Activated CD8-positive, alpha-beta T cell treated with anti-CD3 and anti-CD28 coated beads for 36 hours (primary cell): ENCODE measurements at regions not wholly inside any gene's neighbourhood (a gene's known extent, or its start where the extent isn't known, plus 50 kb on each side); places are given as distances from the start of the nearest gene placed in this dataset.

Experiments used
- ATAC-seq: fragments of 200-7000 bp; cut with Tn5 transposase; one replicate; pipeline ENCODE4 v1.10.0; 2021; ENCODE audit warnings: mild to moderate bottlenecking, moderate library complexity
- CTCF ChIA-PET: fragments of 350-600 bp; sonication (Branson Sonifier 250); formaldehyde crosslinking; loops from one replicate; lab custom pipeline; 2021; ENCODE audit warnings: antibody characterized with exemption; lab: Charles Lee
- POLR2A ChIA-PET: fragments of 350-600 bp; sonication (Branson Sonifier 250); formaldehyde crosslinking; loops from one replicate; lab custom pipeline; 2021; ENCODE audit warnings: antibody characterized with exemption; lab: Charles Lee
- DNase-seq: peaks from one replicate; pipeline ENCODE4 v3.0.0-alpha.2; 2020
- H3K27ac Mint-ChIP-seq: one replicate; pipeline ENCODE4 v1.8.0; 2021; ENCODE audit warnings: mild to moderate bottlenecking, mixed read lengths
- H3K27me3 Mint-ChIP-seq: one replicate; pipeline ENCODE4 v1.8.0; 2021; ENCODE audit warnings: mixed read lengths
- H3K36me3 Mint-ChIP-seq: one replicate; pipeline ENCODE4 v1.8.0; 2021; ENCODE audit warnings: low read depth, mixed read lengths
- H3K4me1 Mint-ChIP-seq: one replicate; pipeline ENCODE4 v1.8.0; 2021; ENCODE audit warnings: low read depth, mixed read lengths
- H3K4me3 Mint-ChIP-seq: one replicate; pipeline ENCODE4 v1.8.0; 2021; ENCODE audit warnings: mild to moderate bottlenecking, moderate library complexity, mixed read lengths
- H3K9me3 Mint-ChIP-seq: one replicate; pipeline ENCODE4 v1.8.0; 2021; ENCODE audit warnings: mixed read lengths
- CTCF ChIP-seq: fragments of 200-600 bp; IDR thresholded peaks from one replicate; pipeline ENCODE4 v1.8.0; 2022; ENCODE audit warnings: antibody characterized with exemption, mild to moderate bottlenecking
- intact Hi-C: fragments of 100-400 bp; cut with micrococcal nuclease; formaldehyde crosslinking; loops from one replicate; pipeline ENCODE4 v1.10.0; 2022

GRCh38 chr18:55998801-55999385 lies 410.9 kb upstream of the TCF4 start:
- ChIA-PET CTCF (interaction anchor here (0.6 kb wide), 1 partner anchor 1373 kb away, joined by 3 read pairs; no protein-coding TSS in a partner anchor), POLR2A (no interaction called here)
- ATAC-seq, result no peak

GRCh38 chr18:55998071-55998522 lies 410.1 kb upstream of the TCF4 start:
- H3K36me3 Mint-ChIP-seq, result no peaks in the 10 kb centered on the region
- ATAC-seq (no peak), DNase-seq (no peak)
- TF ChIP-seq CTCF, result no peak
- intact Hi-C loops, result no loop called here
- no peak overlapping the region for H3K27ac Mint-ChIP-seq
- CTCF ChIA-PET, result interaction anchor here (0.6 kb wide), 1 partner anchor 1373 kb away, joined by 3 read pairs; no protein-coding TSS in a partner anchor
- POLR2A ChIA-PET, result no interaction called here
- H3K27me3 Mint-ChIP-seq, result no peaks in the 10 kb centered on the region
- no peaks in the 10 kb centered on the region for H3K4me1 Mint-ChIP-seq
- no peak overlapping the region for H3K4me3 Mint-ChIP-seq
- no peaks in the 10 kb centered on the region for H3K9me3 Mint-ChIP-seq

More at GRCh38 chr18:55998801-55999385, 410.9 kb upstream of the TCF4 start:
- DNase-seq, result no peak
- intact Hi-C loops, result no loop called here
- no peak overlapping the region for H3K27ac Mint-ChIP-seq
- no peaks in the 10 kb centered on the region for H3K36me3 Mint-ChIP-seq
- H3K4me3 Mint-ChIP-seq, result no peak overlapping the region
- H3K4me1 Mint-ChIP-seq, result no peaks in the 10 kb centered on the region
- H3K27me3 Mint-ChIP-seq, result no peaks in the 10 kb centered on the region
- no peak for TF ChIP-seq CTCF
- H3K9me3 Mint-ChIP-seq, result no peaks in the 10 kb centered on the region

- TF ChIP-seq CTCF, result no peak
- H3K9me3 Mint-ChIP-seq, result no peaks in the 10 kb centered on the region
Observed at GRCh38 chr18:55997151-55997561, 409.2 kb upstream of the TCF4 start.

GRCh38 chr18:55996717-55997116 lies 408.7 kb upstream of the TCF4 start:
- intact Hi-C loops, result no loop called here
- Mint-ChIP-seq H3K36me3 (no peaks in the 10 kb centered on the region), H3K27ac (no peak overlapping the region), H3K27me3 (no peaks in the 10 kb centered on the region), H3K4me1 (no peaks in the 10 kb centered on the region), H3K9me3 (no peaks in the 10 kb centered on the region), H3K4me3 (no peak overlapping the region)
- POLR2A ChIA-PET, result no interaction called here
- ATAC-seq (no peak), DNase-seq (no peak)
- CTCF ChIA-PET, result no interaction called here
- TF ChIP-seq CTCF, result no peak

More at GRCh38 chr18:55997151-55997561, 409.2 kb upstream of the TCF4 start:
- ATAC-seq (no peak), DNase-seq (no peak)
- no peaks in the 10 kb centered on the region for H3K4me1 Mint-ChIP-seq
- H3K36me3 Mint-ChIP-seq, result no peaks in the 10 kb centered on the region
- CTCF ChIA-PET, result no interaction called here
- POLR2A ChIA-PET, result no interaction called here
- H3K27ac Mint-ChIP-seq, result no peak overlapping the region
- H3K27me3 Mint-ChIP-seq, result no peaks in the 10 kb centered on the region
- no peak overlapping the region for H3K4me3 Mint-ChIP-seq
- intact Hi-C loops, result no loop called here

- Mint-ChIP-seq H3K9me3 (peaks cover 12% of the 10 kb centered on the region), H3K4me1 (no peaks in the 10 kb centered on the region), H3K4me3 (no peak overlapping the region), H3K27me3 (no peaks in the 10 kb centered on the region), H3K36me3 (no peaks in the 10 kb centered on the region), H3K27ac (no peak overlapping the region)
- no peak for TF ChIP-seq CTCF
- ChIA-PET CTCF (no interaction called here), POLR2A (no interaction called here)
- intact Hi-C loops, result no loop called here
- no peak for ATAC-seq
- no peak for DNase-seq
Observed at GRCh38 chr18:55990186-55990585, 402.2 kb upstream of the TCF4 start.
